ENCODE measurements at regions not wholly inside any gene's neighbourhood (a gene's known extent, or its start where the extent isn't known, plus 50 kb on each side); places are given as distances from the start of the nearest gene placed in this dataset.
A peak's percentile ranks its signal among the peaks of the same experiment; 100 is the strongest.

GRCh38 chr17:55664287-55664686 is 58.4 kb downstream of the TMEM100 start:
- intact Hi-C loops (cut with micrococcal nuclease) = loop anchor here in 1 of 2 donors (10.0 kb wide), 1 partner anchor 79 kb away; no protein-coding TSS in a partner anchor
- peak overlapping the region; percentile 49 for H3K4me2 ChIP-seq (replicated peaks; ENCODE audit: extremely low read depth, low read length, poor library complexity, severe bottlenecking)
- peak overlapping the region; percentile 74 to 89 (median 84) for H3K27ac Mint-ChIP-seq
- WGBS (ENCODE audit: insufficient coverage) = 0% methylated on average over 1 of the region's 3 CpGs
- no peak for TF ChIP-seq CTCF (IDR thresholded peaks at IDR 0.05)
- peaks cover 60% of the 10 kb centered on the region for H3K4me1 Mint-ChIP-seq
- peak; percentile 67 to 82 (median 69) for DNase-seq
- peak overlapping the region in 1 of 3 experiments; percentile 25 for H3K4me3 ChIP-seq (replicated peaks in 1 of 3; ENCODE audit: low read depth in 2 of 3, low read length in 3 of 3)
- H3K27me3 ChIP-seq (ENCODE audit: control insufficient read depth in 2 of 2, insufficient read depth in 2 of 2, low read length in 2 of 2) = no peaks in the 10 kb centered on the region
- peak overlapping the region; percentile 13 to 64 for H3K4me3 Mint-ChIP-seq
- no peaks in the 10 kb centered on the region for H3K27me3 Mint-ChIP-seq (ENCODE audit: low read depth in 3 of 3)
- no peaks in the 10 kb centered on the region for H3K9me3 ChIP-seq (replicated peaks in 1 of 2; ENCODE audit: control insufficient read depth in 1 of 2, insufficient read depth in 1 of 2, low read length in 2 of 2)
- peaks cover 0 to 2% of the 10 kb centered on the region in 2 donors for H3K36me3 Mint-ChIP-seq
- no peaks in the 10 kb centered on the region for H3K79me2 ChIP-seq (ENCODE audit: insufficient read depth, low read length)
- H3K9me3 Mint-ChIP-seq = peaks cover 0 to 3% (median 0%) of the 10 kb centered on the region in 7 donors
- peak overlapping the region; percentile 2 for H2AFZ ChIP-seq (ENCODE audit: insufficient read depth, low read depth, low read length, poor library complexity, severe bottlenecking)
- H3K27ac ChIP-seq (ENCODE audit: low read depth in 1 of 2, low read length in 2 of 2) = peak overlapping the region in 1 of 2 donors; percentile 69
- no peaks in the 10 kb centered on the region for H4K20me1 ChIP-seq (ENCODE audit: insufficient read depth, low read length)
- no peak overlapping the region for H3K9ac ChIP-seq (ENCODE audit: insufficient read depth, low read length, poor library complexity, severe bottlenecking)
- no peaks in the 10 kb centered on the region for H3K36me3 ChIP-seq (replicated peaks in 1 of 2; ENCODE audit: control insufficient read depth in 1 of 2, insufficient read depth in 2 of 2, low read length in 2 of 2)
- peaks cover 48 to 58% of the 10 kb centered on the region in 2 donors for H3K4me1 ChIP-seq (ENCODE audit: control insufficient read depth in 1 of 2, insufficient read depth in 2 of 2, low read length in 2 of 2)

- no peaks in the 10 kb centered on the region for H3K27me3 Mint-ChIP-seq (ENCODE audit: low read depth in 3 of 3)
- no peak overlapping the region for H3K4me3 Mint-ChIP-seq
- peak in 2 of 3 donors; percentile 21 to 23 for DNase-seq
- Histone ChIP-seq H4K20me1 (ENCODE audit: insufficient read depth, low read length) (no peaks in the 10 kb centered on the region), H2AFZ (ENCODE audit: insufficient read depth, low read depth, low read length, poor library complexity, severe bottlenecking) (no peak overlapping the region), H3K27me3 (ENCODE audit: control insufficient read depth in 2 of 2, insufficient read depth in 2 of 2, low read length in 2 of 2) (no peaks in the 10 kb centered on the region), H3K4me2 (replicated peaks; ENCODE audit: extremely low read depth, low read length, poor library complexity, severe bottlenecking) (no peak overlapping the region), H3K79me2 (ENCODE audit: insufficient read depth, low read length) (no peaks in the 10 kb centered on the region), H3K9me3 (replicated peaks in 1 of 2; ENCODE audit: control insufficient read depth in 1 of 2, insufficient read depth in 1 of 2, low read length in 2 of 2) (no peaks in the 10 kb centered on the region), H3K4me3 (replicated peaks in 1 of 3; ENCODE audit: low read depth in 2 of 3, low read length in 3 of 3) (peak overlapping the region in 1 of 3 experiments; percentile 25), H3K36me3 (replicated peaks in 1 of 2; ENCODE audit: control insufficient read depth in 1 of 2, insufficient read depth in 2 of 2, low read length in 2 of 2) (no peaks in the 10 kb centered on the region), H3K27ac (ENCODE audit: low read depth in 1 of 2, low read length in 2 of 2) (peak overlapping the region in 1 of 2 donors; percentile 69), H3K4me1 (ENCODE audit: control insufficient read depth in 1 of 2, insufficient read depth in 2 of 2, low read length in 2 of 2) (peaks cover 43 to 52% of the 10 kb centered on the region in 2 donors), H3K9ac (ENCODE audit: insufficient read depth, low read length, poor library complexity, severe bottlenecking) (no peak overlapping the region)
- H3K9me3 Mint-ChIP-seq = peaks cover 0 to 4% (median 0%) of the 10 kb centered on the region in 7 donors
- no peak for TF ChIP-seq CTCF (IDR thresholded peaks at IDR 0.05)
- peaks cover 52% of the 10 kb centered on the region for H3K4me1 Mint-ChIP-seq
- peak overlapping the region in 4 of 7 donors; percentile 6 to 84 (median 53) for H3K27ac Mint-ChIP-seq
- peaks cover 0 to 2% of the 10 kb centered on the region in 2 donors for H3K36me3 Mint-ChIP-seq
- intact Hi-C loops (cut with micrococcal nuclease) = loop anchor here in 1 of 2 donors (10.0 kb wide), 1 partner anchor 79 kb away; no protein-coding TSS in a partner anchor
Observed at GRCh38 chr17:55663400-55663799, 59.3 kb downstream of the TMEM100 start.
